ENCODE measurements at regions not wholly inside any gene's neighbourhood (a gene's known extent, or its start where the extent isn't known, plus 50 kb on each side); places are given as distances from the start of the nearest gene placed in this dataset.

DNA sequence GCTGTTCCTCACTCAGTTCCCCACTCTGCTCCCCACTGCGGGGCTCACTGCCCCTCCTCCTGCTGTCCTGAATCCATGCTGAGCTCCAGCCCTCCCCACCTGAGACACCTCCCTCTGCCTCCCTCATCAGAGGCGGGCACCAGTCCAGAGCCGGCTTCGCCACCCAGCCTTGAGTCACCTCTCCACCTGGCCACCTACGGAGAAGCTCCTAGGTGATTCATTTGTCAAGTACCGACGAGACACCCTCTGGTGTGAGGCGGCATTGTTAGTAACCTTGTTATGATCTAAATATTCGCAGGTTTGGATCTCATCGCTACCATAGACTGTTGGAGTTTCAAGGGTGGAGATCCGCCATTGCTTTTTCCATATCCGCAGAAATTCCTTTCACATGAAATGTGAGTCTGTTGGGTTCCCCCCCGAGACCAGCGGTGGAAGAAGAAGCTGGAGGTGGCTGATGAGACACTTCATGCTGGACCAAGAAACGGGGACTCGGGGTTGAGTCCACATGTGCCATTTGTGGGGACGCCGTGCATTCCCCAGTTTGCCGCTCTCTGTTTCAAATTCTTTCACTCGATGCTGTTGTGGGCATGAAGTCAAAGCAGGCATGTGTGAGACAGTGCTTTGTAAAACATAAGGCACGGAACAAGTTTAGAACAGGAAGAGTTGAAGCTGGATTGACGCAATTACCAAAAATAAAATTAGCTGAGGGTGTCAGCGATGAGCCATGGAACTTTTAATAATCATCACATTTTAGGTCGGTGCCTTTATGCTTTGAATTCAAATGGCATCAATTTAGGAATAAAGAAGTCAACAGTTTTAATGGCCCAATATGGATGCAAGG is 259.8 kb upstream of the HDAC4 start:
- TF ChIP-seq POLR2A (IDR thresholded peaks at IDR 0.05), result no peak
- no peak for TF ChIP-seq CTCF (IDR thresholded peaks at IDR 0.05)
- ATAC-seq, result no peak
- Histone ChIP-seq H3K36me3 (replicated peaks in 1 of 2; ENCODE audit: insufficient read depth in 1 of 2, low read depth in 2 of 2) (no peaks in the 10 kb centered on the region), H3K27me3 (no peaks in the 10 kb centered on the region), H3K27ac (no peak overlapping the region), H3K9me3 (no peaks in the 10 kb centered on the region), H3K4me3 (no peak overlapping the region), H3K4me1 (no peaks in the 10 kb centered on the region)
- WGBS, 2 donors, result 63 to 74% methylated on average over 22 to 24 of the region's 24 CpGs
- intact Hi-C loops (cut with DNase I), result no loop called here
- peak in 1 of 4 donors; percentile 8 for DNase-seq

- no peaks in the 10 kb centered on the region for H3K27me3 ChIP-seq
- intact Hi-C loops (cut with DNase I), result no loop called here
- no peaks in the 10 kb centered on the region for H3K36me3 ChIP-seq (replicated peaks in 1 of 2; ENCODE audit: insufficient read depth in 1 of 2, low read depth in 2 of 2)
- H3K4me3 ChIP-seq, result no peak overlapping the region
- DNase-seq (no peak), ATAC-seq (no peak)
- H3K4me1 ChIP-seq, result no peaks in the 10 kb centered on the region
- H3K9me3 ChIP-seq, result no peaks in the 10 kb centered on the region
- no peak for TF ChIP-seq CTCF (IDR thresholded peaks at IDR 0.05)
- no peak for TF ChIP-seq POLR2A (IDR thresholded peaks at IDR 0.05)
- 72 to 73% methylated on average over 6 of the region's 6 CpGs for WGBS, 2 donors
- H3K27ac ChIP-seq, result no peak overlapping the region
Observed at GRCh38 chr2:239657992-239658391, 257.2 kb upstream of the HDAC4 start.

DNA sequence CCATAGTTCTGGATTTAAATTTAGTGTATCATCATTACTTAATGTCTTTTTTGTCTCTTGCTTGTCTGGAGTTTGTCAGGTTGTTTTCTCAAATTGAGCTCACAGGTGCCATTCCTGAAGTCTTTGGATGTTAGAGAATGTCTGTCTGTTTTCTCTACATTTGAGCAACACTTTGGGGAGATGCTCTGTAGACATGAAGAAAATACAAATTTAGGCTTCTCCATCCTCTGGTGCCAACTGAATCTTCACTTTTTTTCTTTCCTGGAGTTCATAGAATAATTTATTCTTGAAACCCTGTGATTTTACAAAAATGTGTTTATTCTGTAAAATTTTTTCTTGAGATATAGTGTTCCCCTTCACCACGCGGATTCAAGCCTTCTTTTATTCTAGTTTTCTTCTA is 256.4 kb upstream of the HDAC4 start:
- 82 to 90% methylated on average over 2 of the region's 2 CpGs for WGBS, 2 donors
- no peaks in the 10 kb centered on the region for H3K4me1 ChIP-seq
- no peak overlapping the region for H3K4me3 ChIP-seq
- intact Hi-C loops (cut with DNase I), result no loop called here
- no peaks in the 10 kb centered on the region for H3K36me3 ChIP-seq (replicated peaks in 1 of 2; ENCODE audit: insufficient read depth in 1 of 2, low read depth in 2 of 2)
- DNase-seq (no peak), ATAC-seq (no peak)
- TF ChIP-seq POLR2A (IDR thresholded peaks at IDR 0.05) (no peak), CTCF (IDR thresholded peaks at IDR 0.05) (no peak)
- no peaks in the 10 kb centered on the region for H3K9me3 ChIP-seq
- H3K27ac ChIP-seq, result no peak overlapping the region
- no peaks in the 10 kb centered on the region for H3K27me3 ChIP-seq

DNA sequence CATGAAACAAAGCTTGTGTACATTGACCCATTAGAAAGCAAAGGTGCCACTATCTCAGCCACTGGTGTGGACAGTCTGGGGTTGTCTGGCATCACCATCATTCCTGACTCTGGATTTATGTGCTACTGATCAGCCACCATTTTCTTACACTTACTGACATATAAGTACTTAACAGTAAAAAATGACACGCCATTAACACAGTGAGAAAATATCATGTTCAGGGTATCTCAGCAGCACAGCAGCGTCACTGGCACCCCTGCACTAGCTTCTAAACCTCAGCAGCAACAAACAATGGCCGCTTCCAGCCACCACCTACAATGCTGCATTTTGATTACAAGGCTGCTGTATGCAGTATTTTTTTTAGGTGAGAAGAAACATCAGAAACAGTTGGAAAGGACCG is 253.4 kb upstream of the HDAC4 start:
- DNase-seq, result no peak
- Histone ChIP-seq H3K9me3 (no peaks in the 10 kb centered on the region), H3K4me3 (no peak overlapping the region), H3K36me3 (replicated peaks in 1 of 2; ENCODE audit: insufficient read depth in 1 of 2, low read depth in 2 of 2) (no peaks in the 10 kb centered on the region), H3K27ac (no peak overlapping the region), H3K4me1 (no peaks in the 10 kb centered on the region), H3K27me3 (no peaks in the 10 kb centered on the region)
- 54 to 59% methylated on average over 4 of the region's 4 CpGs for WGBS, 2 donors
- intact Hi-C loops (cut with DNase I), result no loop called here
- no peak for ATAC-seq
- TF ChIP-seq CTCF (IDR thresholded peaks at IDR 0.05) (no peak), POLR2A (IDR thresholded peaks at IDR 0.05) (no peak)

DNA sequence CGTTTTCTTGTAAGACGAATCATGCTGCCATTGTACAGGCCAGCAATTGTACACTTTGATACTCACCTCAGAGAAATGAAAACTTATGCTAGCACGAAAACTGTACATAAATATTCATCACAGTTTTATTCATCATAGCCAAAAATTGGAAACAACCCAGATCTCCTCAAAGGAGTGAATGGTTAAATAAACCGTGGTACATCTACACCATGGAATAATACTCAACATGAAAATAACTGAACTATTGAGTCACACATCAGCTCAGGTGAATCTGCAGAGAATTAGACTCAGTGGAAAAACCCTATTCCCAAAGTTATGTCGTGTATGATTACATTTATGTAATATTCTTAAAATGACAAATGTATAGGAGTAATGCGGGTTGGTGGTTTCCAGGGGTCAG is 251.0 kb upstream of the HDAC4 start:
- no peak for ATAC-seq
- H3K9me3 ChIP-seq, result no peaks in the 10 kb centered on the region
- TF ChIP-seq CTCF (IDR thresholded peaks at IDR 0.05) (no peak), POLR2A (IDR thresholded peaks at IDR 0.05) (no peak)
- no peaks in the 10 kb centered on the region for H3K36me3 ChIP-seq (replicated peaks in 1 of 2; ENCODE audit: insufficient read depth in 1 of 2, low read depth in 2 of 2)
- no peaks in the 10 kb centered on the region for H3K27me3 ChIP-seq
- H3K4me3 ChIP-seq, result no peak overlapping the region
- DNase-seq, result no peak
- intact Hi-C loops (cut with DNase I), result no loop called here
- H3K4me1 ChIP-seq, result no peaks in the 10 kb centered on the region
- 65 to 78% methylated on average over 6 of the region's 6 CpGs for WGBS, 2 donors
- H3K27ac ChIP-seq, result no peak overlapping the region
